ENCODE measurements at regions not wholly inside any gene's neighbourhood (a gene's known extent, or its start where the extent isn't known, plus 50 kb on each side); places are given as distances from the start of the nearest gene placed in this dataset.

GRCh38 chr10:108789919-108790318 is 1133.4 kb downstream of the XPNPEP1 start:
- Mint-ChIP-seq H3K27me3 (no peaks in the 10 kb centered on the region), H3K9me3 (peaks cover 4 to 37% of the 10 kb centered on the region in 2 donors), H3K4me3 (no peak overlapping the region), H3K4me1 (no peaks in the 10 kb centered on the region), H3K27ac (no peak overlapping the region)
- DNase-seq (no peak), ATAC-seq (peak; percentile 49)

- Mint-ChIP-seq H3K27me3 (no peaks in the 10 kb centered on the region), H3K27ac (no peak overlapping the region), H3K4me1 (no peaks in the 10 kb centered on the region), H3K4me3 (no peak overlapping the region), H3K9me3 (peaks cover 4 to 39% of the 10 kb centered on the region in 2 donors)
- no peak for ATAC-seq
- no peak for DNase-seq
Measured at GRCh38 chr10:108789336-108789735, 1134.0 kb downstream of the XPNPEP1 start.

DNA sequence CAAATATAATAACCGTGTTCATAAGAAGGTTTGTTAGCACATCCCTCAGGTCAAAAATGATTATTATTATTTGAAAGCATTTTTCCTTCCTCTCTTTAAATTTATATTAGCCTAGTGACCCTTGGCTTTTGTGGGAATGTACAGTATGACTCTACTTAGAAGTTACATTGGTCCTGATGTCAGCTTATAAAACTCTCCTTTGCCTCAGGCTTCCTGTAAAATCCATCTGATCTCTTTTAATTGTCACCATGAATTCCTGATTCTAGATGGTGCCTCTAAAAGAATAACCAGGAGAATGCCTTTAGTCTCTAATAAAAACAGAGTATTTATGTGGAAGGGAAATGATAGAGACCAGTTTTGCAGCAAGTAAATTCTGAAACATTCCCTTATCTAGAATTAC is 1134.4 kb downstream of the XPNPEP1 start:
- no peak overlapping the region for H3K27ac Mint-ChIP-seq
- no peak for ATAC-seq
- H3K4me3 Mint-ChIP-seq = no peak overlapping the region
- DNase-seq = no peak
- H3K4me1 Mint-ChIP-seq = no peaks in the 10 kb centered on the region
- H3K27me3 Mint-ChIP-seq = no peaks in the 10 kb centered on the region
- H3K9me3 Mint-ChIP-seq = peaks cover 8 to 43% of the 10 kb centered on the region in 2 donors

DNA sequence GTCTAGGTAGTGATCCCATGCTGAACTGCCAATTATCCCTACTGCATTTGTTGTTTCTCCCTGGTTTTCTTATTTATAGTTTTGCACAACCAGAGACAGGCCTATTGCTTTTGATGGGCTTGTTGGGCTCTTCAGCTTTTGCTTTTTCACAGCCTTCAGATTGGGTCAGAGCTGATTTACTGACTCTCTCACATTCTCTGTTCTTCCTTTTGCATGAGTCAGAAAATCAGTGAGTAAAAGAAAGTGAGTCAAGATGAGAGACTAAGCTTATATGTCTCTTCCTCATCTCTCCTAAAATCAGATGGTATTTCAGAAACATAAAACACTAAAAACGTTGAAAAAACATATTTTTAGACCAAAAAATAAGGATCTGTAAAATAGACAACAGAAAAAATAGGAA is 1135.4 kb downstream of the XPNPEP1 start:
- no peaks in the 10 kb centered on the region for H3K27me3 Mint-ChIP-seq
- ATAC-seq = no peak
- H3K27ac Mint-ChIP-seq = no peak overlapping the region
- H3K9me3 Mint-ChIP-seq = peaks cover 12 to 50% of the 10 kb centered on the region in 2 donors
- H3K4me1 Mint-ChIP-seq = no peaks in the 10 kb centered on the region
- H3K4me3 Mint-ChIP-seq = no peak overlapping the region
- DNase-seq = no peak

- Mint-ChIP-seq H3K4me3 (no peak overlapping the region), H3K27me3 (no peaks in the 10 kb centered on the region), H3K9me3 (peaks cover 8 to 45% of the 10 kb centered on the region in 2 donors), H3K27ac (no peak overlapping the region), H3K4me1 (no peaks in the 10 kb centered on the region)
- DNase-seq = no peak
- ATAC-seq = no peak
Measured at GRCh38 chr10:108785011-108785410, 1138.3 kb downstream of the XPNPEP1 start.

GRCh38 chr10:108784534-108784933 is 1138.8 kb downstream of the XPNPEP1 start:
- DNase-seq (no peak), ATAC-seq (no peak)
- H3K27me3 Mint-ChIP-seq = no peaks in the 10 kb centered on the region
- H3K27ac Mint-ChIP-seq = no peak overlapping the region
- no peak overlapping the region for H3K4me3 Mint-ChIP-seq
- H3K9me3 Mint-ChIP-seq = peaks cover 8 to 40% of the 10 kb centered on the region in 2 donors
- no peaks in the 10 kb centered on the region for H3K4me1 Mint-ChIP-seq

- Mint-ChIP-seq H3K27me3 (no peaks in the 10 kb centered on the region), H3K9me3 (peaks cover 8 to 38% of the 10 kb centered on the region in 2 donors), H3K4me3 (no peak overlapping the region), H3K27ac (no peak overlapping the region), H3K4me1 (no peaks in the 10 kb centered on the region)
- DNase-seq (peak; percentile 15 to 16), ATAC-seq (no peak)
Measured at GRCh38 chr10:108783897-108784296, 1139.4 kb downstream of the XPNPEP1 start.

DNA sequence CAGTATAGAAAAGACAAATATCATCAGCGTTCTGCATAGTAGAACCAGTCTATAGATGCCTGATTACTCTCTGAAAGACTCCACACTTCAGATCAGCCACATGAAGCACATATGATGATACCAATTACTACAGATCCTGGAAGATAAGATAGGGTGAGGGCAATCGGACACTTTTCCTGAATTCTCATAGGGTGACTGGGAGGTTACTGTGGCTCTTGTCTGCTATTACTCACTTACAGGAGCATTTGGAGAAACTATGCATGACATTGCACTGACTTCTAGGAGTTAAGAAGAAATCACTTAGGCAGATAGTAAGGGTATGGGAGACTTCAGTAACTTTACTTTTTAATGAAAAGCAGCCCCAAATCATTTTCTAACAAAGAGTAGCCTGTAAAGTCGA is 1140.9 kb downstream of the XPNPEP1 start:
- Mint-ChIP-seq H3K9me3 (peaks cover 8 to 34% of the 10 kb centered on the region in 2 donors), H3K4me1 (no peaks in the 10 kb centered on the region)

GRCh38 chr10:108779501-108779900 is 1143.8 kb downstream of the XPNPEP1 start:
- H3K9me3 Mint-ChIP-seq = peaks cover 8 to 13% of the 10 kb centered on the region in 2 donors
- H3K27me3 Mint-ChIP-seq = no peaks in the 10 kb centered on the region
- H3K4me1 Mint-ChIP-seq = no peaks in the 10 kb centered on the region
- DNase-seq = no peak
- ATAC-seq = no peak
- H3K4me3 Mint-ChIP-seq = no peak overlapping the region
- H3K27ac Mint-ChIP-seq = no peak overlapping the region

More for the DNA sequence above, 1140.9 kb downstream of the XPNPEP1 start:
- ATAC-seq (no peak), DNase-seq (no peak)
- H3K27me3 Mint-ChIP-seq = no peaks in the 10 kb centered on the region
- H3K27ac Mint-ChIP-seq = no peak overlapping the region
- H3K4me3 Mint-ChIP-seq = no peak overlapping the region

- Mint-ChIP-seq H3K27ac (no peak overlapping the region), H3K4me3 (no peak overlapping the region), H3K27me3 (no peaks in the 10 kb centered on the region), H3K9me3 (no peaks in the 10 kb centered on the region), H3K4me1 (no peaks in the 10 kb centered on the region)
- DNase-seq (no peak), ATAC-seq (no peak)
Measured at GRCh38 chr10:108775911-108776475, 1147.3 kb downstream of the XPNPEP1 start.

DNA sequence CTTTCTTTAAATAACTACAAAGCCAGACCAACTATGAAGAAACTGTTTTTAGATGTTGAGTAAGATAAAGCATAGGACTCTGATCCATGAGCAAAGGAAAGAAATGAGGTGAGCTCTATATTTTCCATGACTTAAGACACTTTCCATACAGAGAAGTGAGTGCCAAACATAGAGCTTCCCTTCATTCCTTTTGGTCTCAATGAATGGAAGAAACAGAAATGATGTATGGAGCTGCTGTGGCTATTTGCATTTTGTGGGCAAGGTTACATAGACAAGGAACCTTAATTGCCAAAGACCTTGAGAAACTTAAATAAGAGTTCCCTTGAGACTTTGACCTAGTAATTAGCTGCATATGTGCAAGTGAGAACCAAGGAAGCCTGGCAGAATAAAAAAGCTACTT is 1152.2 kb downstream of the XPNPEP1 start:
- ATAC-seq (no peak), DNase-seq (no peak)
- Mint-ChIP-seq H3K9me3 (peaks cover 0 to 7% of the 10 kb centered on the region in 2 donors), H3K4me3 (no peak overlapping the region), H3K27ac (no peak overlapping the region), H3K27me3 (no peaks in the 10 kb centered on the region), H3K4me1 (no peaks in the 10 kb centered on the region)

- H3K4me1 Mint-ChIP-seq = no peaks in the 10 kb centered on the region
- no peaks in the 10 kb centered on the region for H3K27me3 Mint-ChIP-seq
- H3K9me3 Mint-ChIP-seq = peaks cover 4 to 7% of the 10 kb centered on the region in 2 donors
- no peak overlapping the region for H3K27ac Mint-ChIP-seq
- H3K4me3 Mint-ChIP-seq = no peak overlapping the region
- DNase-seq = no peak
- no peak for ATAC-seq
Measured at GRCh38 chr10:108765794-108766193, 1157.5 kb downstream of the XPNPEP1 start.

- no peaks in the 10 kb centered on the region for H3K27me3 Mint-ChIP-seq
- no peak overlapping the region for H3K27ac Mint-ChIP-seq
- H3K9me3 Mint-ChIP-seq = peaks cover 0 to 1% of the 10 kb centered on the region in 2 donors
- ATAC-seq (no peak), DNase-seq (no peak)
- H3K4me3 Mint-ChIP-seq = no peak overlapping the region
- H3K4me1 Mint-ChIP-seq = no peaks in the 10 kb centered on the region
Measured at GRCh38 chr10:108757946-108758345, 1165.4 kb downstream of the XPNPEP1 start.

- Mint-ChIP-seq H3K27me3 (no peaks in the 10 kb centered on the region), H3K9me3 (no peaks in the 10 kb centered on the region), H3K4me1 (no peaks in the 10 kb centered on the region), H3K27ac (no peak overlapping the region), H3K4me3 (no peak overlapping the region)
- no peak for DNase-seq
- ATAC-seq = no peak
Measured at GRCh38 chr10:108755646-108756045, 1167.7 kb downstream of the XPNPEP1 start.

- peaks cover 0 to 2% of the 10 kb centered on the region in 2 donors for H3K9me3 Mint-ChIP-seq
- H3K4me3 Mint-ChIP-seq = no peak overlapping the region
- H3K27me3 Mint-ChIP-seq = no peaks in the 10 kb centered on the region
- no peaks in the 10 kb centered on the region for H3K4me1 Mint-ChIP-seq
- H3K27ac Mint-ChIP-seq = no peak overlapping the region
- ATAC-seq (no peak), DNase-seq (no peak)
Measured at GRCh38 chr10:108753326-108753725, 1170.0 kb downstream of the XPNPEP1 start.

DNA sequence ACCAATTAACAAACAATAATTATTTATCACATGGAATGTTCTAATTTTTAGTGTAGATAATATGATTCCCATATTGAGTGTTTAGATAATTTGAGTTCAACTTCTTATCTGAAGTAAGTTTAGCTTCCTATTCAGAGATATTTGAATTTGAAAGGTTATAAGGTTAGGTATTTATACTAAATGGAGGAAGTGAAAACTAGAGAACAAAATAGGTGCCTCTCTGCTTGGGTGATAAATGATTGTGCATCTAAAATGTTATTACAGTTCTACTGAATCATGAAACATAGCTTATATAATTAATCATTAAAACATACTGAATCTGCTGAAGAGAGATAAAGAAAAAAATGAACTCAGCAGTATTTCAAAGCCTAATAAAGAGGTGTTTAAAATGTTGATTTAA is 1174.3 kb downstream of the XPNPEP1 start:
- peaks cover 0 to 12% of the 10 kb centered on the region in 2 donors for H3K9me3 Mint-ChIP-seq
- no peaks in the 10 kb centered on the region for H3K4me1 Mint-ChIP-seq
- H3K27me3 Mint-ChIP-seq = no peaks in the 10 kb centered on the region
- H3K4me3 Mint-ChIP-seq = no peak overlapping the region
- no peak overlapping the region for H3K27ac Mint-ChIP-seq
- DNase-seq (no peak), ATAC-seq (no peak)

GRCh38 chr10:108736111-108736510 is 1187.2 kb downstream of the XPNPEP1 start:
- Mint-ChIP-seq H3K9me3 (peaks cover 6 to 33% of the 10 kb centered on the region in 2 donors), H3K4me3 (no peak overlapping the region), H3K27ac (no peak overlapping the region), H3K4me1 (no peaks in the 10 kb centered on the region), H3K27me3 (no peaks in the 10 kb centered on the region)
- ATAC-seq (no peak), DNase-seq (no peak)

Data from stimulated activated naive CD8-positive, alpha-beta T cell treated with anti-CD3 and anti-CD28 coated beads, Interleukin-15, amount 100 ng/mL, for 72 hours (primary cell).